Activated CD8-positive, alpha-beta T cell treated with anti-CD3 and anti-CD28 coated beads, Interleukin-2, amount 10 ng/mL, durations not matched to agents 7 days and 5 days (primary cell): ENCODE measurements at regions not wholly inside any gene's neighbourhood (a gene's known extent, or its start where the extent isn't known, plus 50 kb on each side); places are given as distances from the start of the nearest gene placed in this dataset.

Experiments used
- ATAC-seq: fragments of 150-1000 bp; cut with Tn5 transposase; one replicate; pipeline ENCODE4 v1.10.0; 2021; ENCODE audit warnings: moderate library complexity
- CTCF ChIA-PET: fragments of 350-600 bp; sonication (Branson Sonifier 250); formaldehyde crosslinking; loops from one replicate; lab custom pipeline; 2021; ENCODE audit warnings: antibody characterized with exemption; lab: Charles Lee
- POLR2A ChIA-PET: fragments of 350-600 bp; sonication (Branson Sonifier 250); formaldehyde crosslinking; loops from one replicate; lab custom pipeline; 2021; ENCODE audit warnings: antibody characterized with exemption; lab: Charles Lee
- DNase-seq: peaks from one replicate; pipeline ENCODE4 v3.0.0-alpha.2; 2020
- H3K27ac Mint-ChIP-seq: one replicate; pipeline ENCODE4 v1.8.0; 2021; ENCODE audit warnings: mild to moderate bottlenecking, mixed read lengths
- H3K27me3 Mint-ChIP-seq: one replicate; pipeline ENCODE4 v1.8.0; 2021; ENCODE audit warnings: low read depth, mixed read lengths
- H3K36me3 Mint-ChIP-seq: one replicate; pipeline ENCODE4 v1.8.0; 2021; ENCODE audit warnings: low read depth, mixed read lengths
- H3K4me1 Mint-ChIP-seq: one replicate; pipeline ENCODE4 v1.8.0; 2021; ENCODE audit warnings: low read depth, mixed read lengths
- H3K4me3 Mint-ChIP-seq: one replicate; pipeline ENCODE4 v1.8.0; 2021; ENCODE audit warnings: mild to moderate bottlenecking, mixed read lengths
- H3K9me3 Mint-ChIP-seq: one replicate; pipeline ENCODE4 v1.8.0; 2022; ENCODE audit warnings: mixed read lengths; ENCODE audit not compliant: insufficient read depth

- H3K4me3 Mint-ChIP-seq: no peak overlapping the region
- POLR2A ChIA-PET: no interaction called here
- no peak overlapping the region for H3K27ac Mint-ChIP-seq
- no peaks in the 10 kb centered on the region for H3K36me3 Mint-ChIP-seq
- CTCF ChIA-PET: no interaction called here
- H3K4me1 Mint-ChIP-seq: no peaks in the 10 kb centered on the region
- no peak for DNase-seq
- no peak for ATAC-seq
- H3K9me3 Mint-ChIP-seq: no peaks in the 10 kb centered on the region
- H3K27me3 Mint-ChIP-seq: no peaks in the 10 kb centered on the region
Observed at GRCh38 chr11:28520291-28520690, 412.1 kb downstream of the METTL15 start.

GRCh38 chr11:28518825-28519224 is 410.6 kb downstream of the METTL15 start:
- ATAC-seq: no peak
- Mint-ChIP-seq H3K27ac (no peak overlapping the region), H3K27me3 (no peaks in the 10 kb centered on the region), H3K4me3 (no peak overlapping the region), H3K36me3 (no peaks in the 10 kb centered on the region), H3K4me1 (no peaks in the 10 kb centered on the region), H3K9me3 (no peaks in the 10 kb centered on the region)
- ChIA-PET CTCF (no interaction called here), POLR2A (no interaction called here)
- no peak for DNase-seq

GRCh38 chr11:28517621-28518020 is 409.4 kb downstream of the METTL15 start:
- no peak overlapping the region for H3K4me3 Mint-ChIP-seq
- CTCF ChIA-PET: no interaction called here
- H3K36me3 Mint-ChIP-seq: no peaks in the 10 kb centered on the region
- H3K4me1 Mint-ChIP-seq: no peaks in the 10 kb centered on the region
- H3K27me3 Mint-ChIP-seq: no peaks in the 10 kb centered on the region
- H3K27ac Mint-ChIP-seq: no peak overlapping the region
- POLR2A ChIA-PET: no interaction called here
- no peak for DNase-seq
- no peak for ATAC-seq
- H3K9me3 Mint-ChIP-seq: no peaks in the 10 kb centered on the region

GRCh38 chr11:28514391-28514790 is 406.2 kb downstream of the METTL15 start:
- no peak overlapping the region for H3K4me3 Mint-ChIP-seq
- no peaks in the 10 kb centered on the region for H3K9me3 Mint-ChIP-seq
- POLR2A ChIA-PET: no interaction called here
- CTCF ChIA-PET: no interaction called here
- ATAC-seq (no peak), DNase-seq (no peak)
- H3K4me1 Mint-ChIP-seq: no peaks in the 10 kb centered on the region
- H3K27me3 Mint-ChIP-seq: no peaks in the 10 kb centered on the region
- H3K36me3 Mint-ChIP-seq: no peaks in the 10 kb centered on the region
- no peak overlapping the region for H3K27ac Mint-ChIP-seq

GRCh38 chr11:28512143-28512756 is 404.1 kb downstream of the METTL15 start:
- POLR2A ChIA-PET: no interaction called here
- Mint-ChIP-seq H3K4me1 (no peaks in the 10 kb centered on the region), H3K27me3 (no peaks in the 10 kb centered on the region), H3K4me3 (no peak overlapping the region), H3K36me3 (no peaks in the 10 kb centered on the region), H3K27ac (no peak overlapping the region), H3K9me3 (no peaks in the 10 kb centered on the region)
- no peak for DNase-seq
- CTCF ChIA-PET: no interaction called here
- ATAC-seq: no peak

- CTCF ChIA-PET: interaction anchor here (0.6 kb wide), 1 partner anchor 205 kb away, joined by 3 read pairs; no protein-coding TSS in a partner anchor
- DNase-seq (no peak), ATAC-seq (no peak)
- POLR2A ChIA-PET: no interaction called here
- no peak overlapping the region for H3K27ac Mint-ChIP-seq
- H3K9me3 Mint-ChIP-seq: no peaks in the 10 kb centered on the region
- H3K27me3 Mint-ChIP-seq: no peaks in the 10 kb centered on the region
- H3K4me3 Mint-ChIP-seq: no peak overlapping the region
- no peaks in the 10 kb centered on the region for H3K4me1 Mint-ChIP-seq
- H3K36me3 Mint-ChIP-seq: no peaks in the 10 kb centered on the region
Observed at GRCh38 chr11:28505232-28505631, 397.0 kb downstream of the METTL15 start.

- Mint-ChIP-seq H3K27me3 (no peaks in the 10 kb centered on the region), H3K27ac (no peak overlapping the region), H3K4me3 (no peak overlapping the region), H3K4me1 (no peaks in the 10 kb centered on the region), H3K36me3 (no peaks in the 10 kb centered on the region), H3K9me3 (no peaks in the 10 kb centered on the region)
- ATAC-seq (no peak), DNase-seq (no peak)
- CTCF ChIA-PET: no interaction called here
- POLR2A ChIA-PET: no interaction called here
Observed at GRCh38 chr11:28504555-28505110, 396.4 kb downstream of the METTL15 start.

- Mint-ChIP-seq H3K36me3 (no peaks in the 10 kb centered on the region), H3K27ac (no peak overlapping the region), H3K4me1 (no peaks in the 10 kb centered on the region), H3K4me3 (no peak overlapping the region), H3K27me3 (no peaks in the 10 kb centered on the region), H3K9me3 (no peaks in the 10 kb centered on the region)
- ChIA-PET POLR2A (no interaction called here), CTCF (no interaction called here)
- ATAC-seq (no peak), DNase-seq (no peak)
Observed at GRCh38 chr11:28495333-28495732, 387.1 kb downstream of the METTL15 start.

- Mint-ChIP-seq H3K4me1 (no peaks in the 10 kb centered on the region), H3K27me3 (no peaks in the 10 kb centered on the region), H3K9me3 (no peaks in the 10 kb centered on the region), H3K27ac (no peak overlapping the region), H3K4me3 (no peak overlapping the region), H3K36me3 (no peaks in the 10 kb centered on the region)
- POLR2A ChIA-PET: no interaction called here
- no peak for DNase-seq
- ATAC-seq: no peak
- CTCF ChIA-PET: no interaction called here
Observed at GRCh38 chr11:28491431-28491830, 383.2 kb downstream of the METTL15 start.

- no peaks in the 10 kb centered on the region for H3K27me3 Mint-ChIP-seq
Observed at GRCh38 chr11:28490773-28491382, 382.7 kb downstream of the METTL15 start.

GRCh38 chr11:28488336-28488735 is 380.1 kb downstream of the METTL15 start:
- Mint-ChIP-seq H3K4me3 (no peak overlapping the region), H3K27ac (no peak overlapping the region), H3K36me3 (no peaks in the 10 kb centered on the region), H3K27me3 (no peaks in the 10 kb centered on the region), H3K9me3 (no peaks in the 10 kb centered on the region), H3K4me1 (no peaks in the 10 kb centered on the region)
- ChIA-PET CTCF (no interaction called here), POLR2A (no interaction called here)
- no peak for ATAC-seq
- no peak for DNase-seq

More at GRCh38 chr11:28490773-28491382, 382.7 kb downstream of the METTL15 start:
- Mint-ChIP-seq H3K9me3 (no peaks in the 10 kb centered on the region), H3K4me3 (no peak overlapping the region), H3K36me3 (no peaks in the 10 kb centered on the region), H3K4me1 (no peaks in the 10 kb centered on the region), H3K27ac (no peak overlapping the region)
- ChIA-PET POLR2A (no interaction called here), CTCF (interaction anchor here (0.7 kb wide), 1 partner anchor 109 kb away, joined by 3 read pairs; no protein-coding TSS in a partner anchor)
- DNase-seq (no peak), ATAC-seq (no peak)

GRCh38 chr11:28483072-28483867 is 375.1 kb downstream of the METTL15 start:
- ChIA-PET CTCF (no interaction called here), POLR2A (no interaction called here)
- no peaks in the 10 kb centered on the region for H3K4me1 Mint-ChIP-seq
- peaks cover 2% of the 10 kb centered on the region for H3K27me3 Mint-ChIP-seq
- DNase-seq (no peak), ATAC-seq (no peak)
- H3K27ac Mint-ChIP-seq: no peak overlapping the region
- H3K4me3 Mint-ChIP-seq: no peak overlapping the region
- no peaks in the 10 kb centered on the region for H3K36me3 Mint-ChIP-seq
- no peaks in the 10 kb centered on the region for H3K9me3 Mint-ChIP-seq
